ENCODE measurements at regions not wholly inside any gene's neighbourhood (a gene's known extent, or its start where the extent isn't known, plus 50 kb on each side); places are given as distances from the start of the nearest gene placed in this dataset.

- DNase-seq (ENCODE audit: low read depth in 2 of 2): no peak
Observed at GRCh38 chr5:81856948-81857928, 106.3 kb upstream of the SSBP2 start.

- no peak for DNase-seq (ENCODE audit: low read depth in 2 of 2)
Observed at GRCh38 chr5:81855591-81855990, 104.7 kb upstream of the SSBP2 start.

- no peak for DNase-seq (ENCODE audit: low read depth in 2 of 2)
Observed at GRCh38 chr5:81854915-81855314, 104.0 kb upstream of the SSBP2 start.

- DNase-seq (ENCODE audit: low read depth in 2 of 2): no peak
Observed at GRCh38 chr5:81854485-81854884, 103.6 kb upstream of the SSBP2 start.

GRCh38 chr5:81853030-81853357 lies 102.1 kb upstream of the SSBP2 start:
- no peak for DNase-seq (ENCODE audit: low read depth in 2 of 2)

GRCh38 chr5:81852291-81853029 lies 101.6 kb upstream of the SSBP2 start:
- DNase-seq (ENCODE audit: low read depth in 2 of 2): no peak

- peak; percentile 71 to 79 for DNase-seq (ENCODE audit: low read depth in 2 of 2)
Observed at GRCh38 chr5:81851481-81852178, 100.7 kb upstream of the SSBP2 start.

- DNase-seq (ENCODE audit: low read depth in 2 of 2): no peak
Observed at GRCh38 chr5:81850501-81851357, 99.8 kb upstream of the SSBP2 start.

GRCh38 chr5:81849770-81850367 lies 99.0 kb upstream of the SSBP2 start:
- no peak for DNase-seq (ENCODE audit: low read depth in 2 of 2)

GRCh38 chr5:81848362-81848880 lies 97.5 kb upstream of the SSBP2 start:
- DNase-seq (ENCODE audit: low read depth in 2 of 2): no peak

- DNase-seq (ENCODE audit: low read depth in 2 of 2): no peak
Observed at GRCh38 chr5:81846301-81846700, 95.4 kb upstream of the SSBP2 start.

- DNase-seq (ENCODE audit: low read depth in 2 of 2): no peak
Observed at GRCh38 chr5:81843845-81844244, 92.9 kb upstream of the SSBP2 start.

- DNase-seq (ENCODE audit: low read depth in 2 of 2): no peak
Observed at GRCh38 chr5:81842795-81843398, 92.0 kb upstream of the SSBP2 start.

GRCh38 chr5:81839034-81839433 lies 88.1 kb upstream of the SSBP2 start:
- no peak for DNase-seq (ENCODE audit: low read depth in 2 of 2)

- peak in 1 of 2 donors; percentile 11 for DNase-seq (ENCODE audit: low read depth in 2 of 2)
Observed at GRCh38 chr5:81838307-81838906, 87.5 kb upstream of the SSBP2 start.

- DNase-seq (ENCODE audit: low read depth in 2 of 2): no peak
Observed at GRCh38 chr5:81837667-81838306, 86.9 kb upstream of the SSBP2 start.

GRCh38 chr5:81835814-81836367 lies 85.0 kb upstream of the SSBP2 start:
- DNase-seq (ENCODE audit: low read depth in 2 of 2): no peak

- no peak for DNase-seq (ENCODE audit: low read depth in 2 of 2)
Observed at GRCh38 chr5:81834021-81834660, 83.2 kb upstream of the SSBP2 start.

GRCh38 chr5:81830596-81830995 lies 79.7 kb upstream of the SSBP2 start:
- DNase-seq (ENCODE audit: low read depth in 2 of 2): no peak
